Adrenal gland (tissue), 9 donors: ENCODE measurements at regions not wholly inside any gene's neighbourhood (a gene's known extent, or its start where the extent isn't known, plus 50 kb on each side); places are given as distances from the start of the nearest gene placed in this dataset.
A peak's percentile ranks its signal among the peaks of the same experiment; 100 is the strongest.

Experiments
- DNase-seq, 7 donors: peaks; one replicate each; pipeline ENCODE4 v3.0.0-alpha.2; 2019 to 2020
- H3K27ac ChIP-seq, 5 donors: fragments of 200-600 bp; sonication (generic) in 4 of 5; 1 replicate in 3 of 5; 2 replicates in 2 of 5; pipeline versions ENCODE4 v1.5.1 to v1.8.0; 2016 to 2020; ENCODE audit warnings: mild to moderate bottlenecking in 1 of 5
- H3K27me3 ChIP-seq: fragments of 200-600 bp; 2 replicates; pipeline ENCODE4 v1.8.0; 2021
- H3K36me3 ChIP-seq, 2 donors: fragments of 200-600 bp; replicated peaks in 1 of 2; 1 replicate in 1 of 2; 2 replicates in 1 of 2; pipeline versions ENCODE4 v1.5.1 to v1.8.0; 2018 to 2022
- H3K4me1 ChIP-seq, 2 donors: fragments of 200-600 bp; replicated peaks in 1 of 2; 1 replicate in 1 of 2; 2 replicates in 1 of 2; pipeline versions ENCODE4 v1.5.1 to v1.8.0; 2018 to 2021
- H3K4me3 ChIP-seq, 4 donors: fragments of 200-600 bp; sonication (generic) in 3 of 4; one replicate each; pipeline ENCODE4 v1.5.1; 2016 to 2018
- H3K9me3 ChIP-seq, 3 donors: fragments of 200-600 bp; sonication (generic) in 1 of 3; replicated peaks in 1 of 3; 1 replicate in 2 of 3; 2 replicates in 1 of 3; pipeline versions ENCODE4 v1.5.1 to v1.8.0; 2016 to 2021
- POLR2A ChIP-seq, 2 donors: fragments of 450-650 bp; IDR thresholded peaks; one replicate each; pipeline ENCODE4 v1.6.1; 2017; ENCODE audit warnings: antibody characterized with exemption in 2 of 2, mild to moderate bottlenecking in 2 of 2, moderate library complexity in 1 of 2
- WGBS, 4 donors: extraction: QIAGEN DNeasy Blood & Tissue Kit in 2 of 4; methylation state at CpG; one replicate each; pipeline versions ENCODE4 v1.1.5 to v1.1.7; 2013 to 2017; 5-methylcytosine and 5-hydroxymethylcytosine counted together
- intact Hi-C, 2 donors: fragments of 100-400 bp; cut with DNase I; formaldehyde crosslinking; loops; one replicate each; pipeline versions ENCODE4 v1.14.1 to v1.15.0; 2022 to 2023
- TF ChIP-seq, protein P1 (sequence below), 6 experiments: fragments of 450-650 bp in 4 of 6; fragments of 200-600 bp in 2 of 6; sonication (generic) in 1 of 6; IDR thresholded peaks; 1 replicate in 5 of 6; 2 replicates in 1 of 6; pipeline versions ENCODE4 v1.5.1 to v1.8.0; 2016 to 2021; ENCODE audit warnings: antibody characterized with exemption in 6 of 6, mild to moderate bottlenecking in 2 of 6, moderate library complexity in 1 of 6
- donor health status: healthy with polysubstance abuse.
- donor health status: Bipolar disorder and iron deficiency.
- donor health status: DM: yes; HTN: yes; CAD: no.
- donor health status: DM: no; HTN: no; CAD: no.
- donor health status: DM: no; HTN: no; CAD: no.

DNA sequence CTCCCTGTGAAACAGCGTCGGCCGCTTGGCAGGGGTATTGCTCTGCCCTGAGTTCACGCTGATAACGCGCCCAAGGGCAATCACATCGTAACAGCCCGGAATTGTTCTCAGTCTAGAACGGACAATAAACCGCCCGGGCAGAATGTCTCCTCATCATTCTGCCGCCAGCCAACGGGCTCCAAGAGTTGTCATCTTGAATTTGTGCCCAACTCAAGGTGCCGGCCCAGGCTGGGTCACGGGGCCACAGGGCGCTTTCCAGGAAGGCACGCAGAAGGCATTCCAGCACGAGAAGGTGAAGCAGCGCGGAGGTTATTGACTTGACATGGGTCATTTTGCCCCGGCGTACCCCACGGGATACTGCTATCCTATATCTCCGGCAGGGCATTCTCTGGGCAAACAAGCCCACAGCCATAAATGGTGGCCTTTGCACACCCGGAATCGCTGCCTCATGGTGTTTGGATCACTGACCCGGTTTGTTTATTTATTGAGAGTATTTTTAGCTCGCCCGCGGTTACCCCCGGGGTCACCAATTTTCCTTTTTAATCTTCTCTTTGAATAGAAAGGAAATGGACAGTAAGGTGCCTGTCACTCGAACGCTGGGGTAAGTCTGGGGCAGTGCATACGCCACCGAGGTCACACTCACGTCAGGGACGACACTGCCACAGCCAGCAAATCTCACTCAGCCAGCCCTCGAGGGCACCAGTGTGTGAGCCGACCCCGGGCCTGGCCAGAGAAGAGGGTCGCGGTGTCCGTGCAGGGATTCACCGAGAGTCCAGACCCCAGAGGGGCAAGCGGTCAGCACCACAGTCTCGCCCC, 72.4 kb upstream of the FGF3 start:
- intact Hi-C loops, result no loop called here
- no peaks in the 10 kb centered on the region for H3K9me3 ChIP-seq
- no peaks in the 10 kb centered on the region for H3K27me3 ChIP-seq
- H3K36me3 ChIP-seq, result no peaks in the 10 kb centered on the region
- peak in 1 of 2 donors; percentile 36 for TF ChIP-seq POLR2A (IDR thresholded peaks at IDR 0.05)
- TF ChIP-seq, protein P1, sequence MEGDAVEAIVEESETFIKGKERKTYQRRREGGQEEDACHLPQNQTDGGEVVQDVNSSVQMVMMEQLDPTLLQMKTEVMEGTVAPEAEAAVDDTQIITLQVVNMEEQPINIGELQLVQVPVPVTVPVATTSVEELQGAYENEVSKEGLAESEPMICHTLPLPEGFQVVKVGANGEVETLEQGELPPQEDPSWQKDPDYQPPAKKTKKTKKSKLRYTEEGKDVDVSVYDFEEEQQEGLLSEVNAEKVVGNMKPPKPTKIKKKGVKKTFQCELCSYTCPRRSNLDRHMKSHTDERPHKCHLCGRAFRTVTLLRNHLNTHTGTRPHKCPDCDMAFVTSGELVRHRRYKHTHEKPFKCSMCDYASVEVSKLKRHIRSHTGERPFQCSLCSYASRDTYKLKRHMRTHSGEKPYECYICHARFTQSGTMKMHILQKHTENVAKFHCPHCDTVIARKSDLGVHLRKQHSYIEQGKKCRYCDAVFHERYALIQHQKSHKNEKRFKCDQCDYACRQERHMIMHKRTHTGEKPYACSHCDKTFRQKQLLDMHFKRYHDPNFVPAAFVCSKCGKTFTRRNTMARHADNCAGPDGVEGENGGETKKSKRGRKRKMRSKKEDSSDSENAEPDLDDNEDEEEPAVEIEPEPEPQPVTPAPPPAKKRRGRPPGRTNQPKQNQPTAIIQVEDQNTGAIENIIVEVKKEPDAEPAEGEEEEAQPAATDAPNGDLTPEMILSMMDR (IDR thresholded peaks at IDR 0.05), result no peak
- H3K27ac ChIP-seq, result peak overlapping the region in 3 of 5 donors; percentile 6 to 61 (median 52)
- no peak overlapping the region for H3K4me3 ChIP-seq
- DNase-seq, result peak; percentile 36 to 94 (median 88)
- peaks cover 6 to 21% of the 10 kb centered on the region in 2 donors for H3K4me1 ChIP-seq
- WGBS, 4 donors, result 38 to 48% (median 39%) methylated on average over 31 to 46 of the region's 46 CpGs

DNA sequence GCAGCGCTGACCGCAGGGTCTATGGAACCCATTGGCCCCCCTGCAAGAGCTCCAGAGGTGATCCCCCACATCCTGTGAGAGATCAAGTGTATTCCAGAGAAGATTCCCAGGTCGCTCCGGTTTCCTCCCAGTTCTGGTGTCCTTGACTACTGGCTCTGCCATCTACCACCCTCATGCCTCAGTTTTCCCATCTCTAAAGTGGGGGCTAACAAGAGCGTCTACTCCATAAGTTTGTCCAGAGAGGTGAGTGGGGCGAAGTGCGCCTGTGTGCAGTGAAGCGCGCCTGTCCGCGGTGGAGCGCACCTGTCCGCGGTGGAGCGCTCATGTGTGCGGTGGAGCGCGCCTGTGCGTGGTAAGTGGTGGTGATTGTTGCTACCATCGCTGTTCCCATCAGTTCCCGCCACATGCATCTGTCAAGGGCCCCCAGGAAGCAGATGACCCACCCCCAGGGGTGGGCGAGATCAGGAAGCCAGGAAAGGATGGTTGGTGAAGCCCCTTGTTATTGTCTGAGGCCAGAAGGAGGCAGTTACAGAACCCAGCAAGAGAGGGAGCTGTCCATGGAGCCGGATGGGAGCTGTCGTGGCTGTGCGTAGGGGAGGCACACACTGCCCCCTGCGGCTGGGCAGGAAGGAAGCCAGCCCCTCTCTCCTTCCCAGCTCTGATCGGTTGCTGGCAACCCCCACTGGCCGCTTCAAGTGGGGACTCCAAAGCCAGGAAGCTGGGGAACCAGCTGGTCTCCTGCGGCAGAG, 73.2 kb upstream of the FGF3 start:
- DNase-seq, result no peak
- intact Hi-C loops, result no loop called here

DNA sequence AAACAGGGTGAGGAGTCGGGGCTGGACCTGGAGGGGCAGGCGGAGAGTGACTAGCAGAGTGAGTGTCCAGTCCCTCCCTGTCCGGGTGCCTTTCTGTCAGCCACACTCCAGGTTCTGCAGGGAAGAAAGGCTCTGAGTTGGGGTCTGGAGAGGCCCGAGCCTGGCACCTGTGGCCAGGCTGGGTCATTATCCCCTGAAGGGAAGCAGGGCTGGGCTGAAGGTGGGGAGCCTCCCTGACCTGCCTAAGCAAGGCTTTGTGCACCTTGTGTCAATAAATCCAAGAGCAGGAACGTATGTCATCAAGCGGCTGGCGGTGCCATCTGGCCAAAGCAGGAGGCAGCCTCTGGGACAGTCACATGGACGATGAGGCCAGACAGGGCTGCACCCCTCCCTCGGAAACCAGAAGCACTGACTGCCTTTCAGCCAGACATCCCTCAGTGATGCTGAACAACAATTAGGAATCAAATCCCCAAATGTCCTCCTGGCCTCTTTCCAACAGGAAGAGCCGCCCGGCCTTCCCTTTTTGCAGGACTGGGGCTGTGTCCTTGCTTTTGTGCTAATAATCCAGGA, 73.9 kb upstream of the FGF3 start:
- peak in 5 of 7 donors; percentile 35 to 79 (median 58) for DNase-seq
- TF ChIP-seq, protein P1 (IDR thresholded peaks at IDR 0.05), result no peak
- no peak for TF ChIP-seq POLR2A (IDR thresholded peaks at IDR 0.05)
- intact Hi-C loops, result no loop called here
- H3K4me1 ChIP-seq, result peaks cover 6 to 21% of the 10 kb centered on the region in 2 donors
- H3K4me3 ChIP-seq, result no peak overlapping the region
- no peak overlapping the region for H3K27ac ChIP-seq
- H3K27me3 ChIP-seq, result no peaks in the 10 kb centered on the region
- H3K9me3 ChIP-seq, result no peaks in the 10 kb centered on the region
- H3K36me3 ChIP-seq, result no peaks in the 10 kb centered on the region
- WGBS, 4 donors, result 42 to 55% (median 48%) methylated on average over 8 to 11 of the region's 11 CpGs

More for the DNA sequence above, 73.2 kb upstream of the FGF3 start:
- no peak for TF ChIP-seq POLR2A (IDR thresholded peaks at IDR 0.05)
- Histone ChIP-seq H3K36me3 (no peaks in the 10 kb centered on the region), H3K4me1 (peaks cover 6 to 21% of the 10 kb centered on the region in 2 donors), H3K27ac (peak overlapping the region in 2 of 5 donors; percentile 6 to 61), H3K9me3 (no peaks in the 10 kb centered on the region), H3K4me3 (no peak overlapping the region), H3K27me3 (no peaks in the 10 kb centered on the region)
- WGBS, 4 donors, result 80 to 88% (median 81%) methylated on average over 24 to 29 of the region's 29 CpGs

DNA sequence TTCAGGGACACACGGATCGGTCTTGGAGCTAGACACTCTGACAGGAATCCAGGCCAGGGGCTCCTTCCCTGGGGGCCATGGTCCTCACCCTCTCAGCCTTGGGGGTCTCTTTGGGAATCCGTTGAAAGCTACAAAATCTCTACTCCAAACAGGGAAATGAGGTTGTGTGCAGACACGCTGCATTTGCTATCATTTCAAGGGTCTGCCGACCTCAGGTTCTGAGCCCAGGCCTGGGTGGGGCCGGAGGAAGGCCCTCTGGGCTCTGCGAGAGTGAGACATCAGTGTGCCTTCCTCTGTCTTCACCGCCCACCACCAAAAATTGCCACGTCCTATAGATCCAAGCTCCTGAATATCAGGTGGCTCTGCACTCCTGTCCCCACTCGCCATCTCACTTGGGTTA, 74.4 kb upstream of the FGF3 start:
- no peak for DNase-seq
- no peak for TF ChIP-seq POLR2A (IDR thresholded peaks at IDR 0.05)
- TF ChIP-seq, protein P1 (IDR thresholded peaks at IDR 0.05), result no peak
- H3K4me3 ChIP-seq, result no peak overlapping the region
- H3K27me3 ChIP-seq, result no peaks in the 10 kb centered on the region
- H3K9me3 ChIP-seq, result no peaks in the 10 kb centered on the region
- no peak overlapping the region for H3K27ac ChIP-seq
- intact Hi-C loops, result no loop called here
- peaks cover 6 to 21% of the 10 kb centered on the region in 2 donors for H3K4me1 ChIP-seq
- H3K36me3 ChIP-seq, result no peaks in the 10 kb centered on the region
- 74 to 83% (median 77%) methylated on average over 8 to 10 of the region's 10 CpGs for WGBS, 4 donors
